NT2/D1 (cell line): ENCODE measurements at regions not wholly inside any gene's neighbourhood (a gene's known extent, or its start where the extent isn't known, plus 50 kb on each side); places are given as distances from the start of the nearest gene placed in this dataset.

Experiments
- DNase-seq: peaks from one replicate; pipeline ENCODE4 v3.0.0-alpha.2; 2011; ENCODE audit warnings: low read depth, low spot score
- H3K27me3 ChIP-seq: 2 replicates; pipeline ENCODE4 v1.6.0; 2011; ENCODE audit warnings: mild to moderate bottlenecking; ENCODE audit not compliant: insufficient read length, insufficient read depth
- H3K36me3 ChIP-seq: 2 replicates; pipeline ENCODE4 v1.6.1; 2011; ENCODE audit warnings: mild to moderate bottlenecking, low read length, mixed read lengths; ENCODE audit not compliant: insufficient read depth, insufficient read length
- H3K4me1 ChIP-seq: 2 replicates; pipeline ENCODE4 v1.5.1; 2011; ENCODE audit not compliant: insufficient read depth, insufficient read length
- H3K4me3 ChIP-seq: 2 replicates; pipeline ENCODE4 v1.5.1; 2011; ENCODE audit warnings: low read depth; ENCODE audit not compliant: insufficient read length
- H3K9ac ChIP-seq: 2 replicates; pipeline ENCODE4 v1.6.0; 2011; ENCODE audit warnings: low read depth; ENCODE audit not compliant: insufficient read length
- H3K9me3 ChIP-seq: 2 replicates; pipeline ENCODE4 v1.5.1; 2011; ENCODE audit warnings: mild to moderate bottlenecking, low read length; ENCODE audit not compliant: insufficient read depth
- SUZ12 ChIP-seq: IDR thresholded peaks from 2 replicates; pipeline ENCODE4 v1.6.1; 2011; ENCODE audit not compliant: insufficient read length, insufficient read depth; ENCODE audit errors: extremely low read depth
- YY1 ChIP-seq: IDR thresholded peaks from 2 replicates; pipeline ENCODE4 v1.6.1; 2011; ENCODE audit not compliant: insufficient read length, insufficient read depth
- ZNF274 ChIP-seq: IDR thresholded peaks from 2 replicates; pipeline ENCODE4 v1.6.1; 2011; ENCODE audit warnings: mild to moderate bottlenecking, low read depth, low read length

DNA sequence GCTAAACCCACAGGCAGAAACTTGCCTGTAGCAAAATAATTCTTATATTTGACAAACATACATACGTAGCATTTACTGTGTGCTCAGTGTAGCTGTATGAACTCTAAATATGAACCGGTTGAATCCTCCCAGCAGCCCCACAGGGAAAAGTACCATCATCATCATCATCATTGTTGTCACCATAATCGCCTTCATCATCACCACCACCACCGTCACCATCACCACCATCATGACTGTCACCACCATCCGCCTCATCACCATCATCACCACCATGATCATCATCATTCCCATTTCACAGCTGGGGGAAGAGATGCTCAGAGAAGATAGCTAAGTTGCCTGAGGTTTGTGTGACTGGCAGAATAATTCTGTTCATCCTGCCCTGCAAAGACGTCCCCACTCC is 81.7 kb downstream of the IRF8 start:
- H3K9ac ChIP-seq, result no peak overlapping the region
- H3K9me3 ChIP-seq, result no peaks in the 10 kb centered on the region
- no peaks in the 10 kb centered on the region for H3K36me3 ChIP-seq
- TF ChIP-seq SUZ12 (no peak), ZNF274 (no peak), YY1 (no peak)
- H3K4me3 ChIP-seq, result no peak overlapping the region
- peaks cover 8% of the 10 kb centered on the region for H3K27me3 ChIP-seq
- H3K4me1 ChIP-seq, result peaks cover 7% of the 10 kb centered on the region
- DNase-seq, result no peak

GRCh38 chr16:85981826-85982562 is 83.0 kb downstream of the IRF8 start:
- TF ChIP-seq ZNF274 (no peak), SUZ12 (no peak), YY1 (no peak)
- Histone ChIP-seq H3K9me3 (no peaks in the 10 kb centered on the region), H3K4me3 (no peak overlapping the region), H3K27me3 (peaks cover 6% of the 10 kb centered on the region), H3K36me3 (no peaks in the 10 kb centered on the region), H3K4me1 (peaks cover 4% of the 10 kb centered on the region), H3K9ac (no peak overlapping the region)
- no peak for DNase-seq

GRCh38 chr16:85982563-85982939 is 83.6 kb downstream of the IRF8 start:
- TF ChIP-seq YY1 (no peak), SUZ12 (no peak), ZNF274 (no peak)
- Histone ChIP-seq H3K4me1 (peaks cover 4% of the 10 kb centered on the region), H3K9ac (no peak overlapping the region), H3K36me3 (no peaks in the 10 kb centered on the region), H3K4me3 (no peak overlapping the region), H3K9me3 (no peaks in the 10 kb centered on the region), H3K27me3 (peaks cover 5% of the 10 kb centered on the region)
- no peak for DNase-seq

GRCh38 chr16:85983064-85983463 is 84.1 kb downstream of the IRF8 start:
- peaks cover 5% of the 10 kb centered on the region for H3K27me3 ChIP-seq

DNA sequence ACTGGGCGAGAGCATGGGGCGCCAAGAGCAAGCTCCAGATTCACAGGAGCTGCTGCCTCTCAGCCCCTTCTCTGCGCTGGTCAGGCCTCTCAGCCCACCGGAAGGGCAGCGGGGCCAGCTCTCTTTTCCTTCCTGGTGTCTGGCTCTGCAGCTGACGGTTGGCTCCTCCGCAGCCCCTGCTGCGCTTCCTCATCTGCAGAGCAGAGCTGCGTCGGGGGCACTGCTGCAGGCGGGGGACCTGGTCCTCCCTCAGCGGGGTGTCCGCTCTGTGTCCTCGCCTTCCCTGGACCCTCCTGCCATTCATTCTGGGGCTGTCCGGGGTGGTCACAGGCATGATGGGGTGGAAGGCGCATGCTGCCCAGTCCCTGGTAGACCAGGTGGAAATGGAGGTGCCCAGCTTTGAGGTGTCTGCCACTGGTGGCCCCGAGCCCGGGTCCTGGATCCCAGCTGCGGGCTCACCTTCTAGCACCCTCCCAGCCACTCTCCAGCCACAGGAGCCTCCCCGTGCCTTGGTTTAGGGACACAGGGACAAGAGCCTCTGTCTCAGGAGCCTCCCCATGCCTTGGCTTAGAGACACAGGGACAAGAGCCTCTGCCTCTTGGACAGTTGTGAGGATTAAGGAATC is 84.8 kb downstream of the IRF8 start:
- TF ChIP-seq YY1, result no peak
- no peak for TF ChIP-seq SUZ12
- no peak for TF ChIP-seq ZNF274
- Histone ChIP-seq H3K9ac (no peak overlapping the region), H3K4me3 (no peak overlapping the region), H3K9me3 (no peaks in the 10 kb centered on the region), H3K27me3 (peaks cover 5% of the 10 kb centered on the region), H3K36me3 (no peaks in the 10 kb centered on the region), H3K4me1 (peaks cover 4% of the 10 kb centered on the region)
- DNase-seq, result no peak

More at GRCh38 chr16:85983064-85983463, 84.1 kb downstream of the IRF8 start:
- H3K4me1 ChIP-seq, result peaks cover 4% of the 10 kb centered on the region
- no peaks in the 10 kb centered on the region for H3K9me3 ChIP-seq
- H3K36me3 ChIP-seq, result no peaks in the 10 kb centered on the region
- no peak overlapping the region for H3K9ac ChIP-seq
- no peak for DNase-seq
- no peak for TF ChIP-seq SUZ12
- no peak for TF ChIP-seq ZNF274
- TF ChIP-seq YY1, result no peak
- no peak overlapping the region for H3K4me3 ChIP-seq

DNA sequence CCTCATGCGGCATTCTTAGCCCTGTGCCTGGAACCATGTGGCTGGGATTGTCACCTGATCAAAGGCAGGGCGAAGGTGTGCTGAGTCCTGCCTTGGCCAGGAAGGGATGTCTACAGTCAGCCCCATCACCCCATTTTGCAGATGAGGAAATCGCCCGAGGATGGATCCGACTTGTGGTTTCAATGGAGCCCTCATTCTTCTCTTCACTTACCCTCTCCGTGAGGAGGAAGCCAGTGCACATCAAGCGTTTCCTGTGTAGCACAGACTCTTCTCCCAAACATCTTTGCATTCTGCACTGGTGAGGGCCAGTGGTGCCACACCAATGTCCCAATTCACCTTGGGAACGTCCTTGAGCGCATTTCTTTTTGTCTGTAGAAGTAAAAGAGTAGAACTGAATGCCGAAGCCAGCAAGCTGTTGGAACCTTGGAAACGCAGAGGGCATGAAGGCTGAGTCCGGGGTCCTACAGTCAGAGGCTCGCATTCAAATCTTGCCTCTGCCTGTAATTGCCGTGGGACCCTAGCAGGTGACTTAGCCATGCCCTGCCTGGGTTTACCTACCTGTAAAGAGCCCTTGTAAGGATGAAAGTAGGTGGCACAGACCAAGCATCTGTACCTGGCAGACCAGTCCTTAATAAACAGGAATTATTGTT is 85.4 kb downstream of the IRF8 start:
- TF ChIP-seq ZNF274, result no peak
- no peak for TF ChIP-seq SUZ12
- TF ChIP-seq YY1, result no peak
- no peak for DNase-seq
- H3K27me3 ChIP-seq, result peaks cover 5% of the 10 kb centered on the region

DNA sequence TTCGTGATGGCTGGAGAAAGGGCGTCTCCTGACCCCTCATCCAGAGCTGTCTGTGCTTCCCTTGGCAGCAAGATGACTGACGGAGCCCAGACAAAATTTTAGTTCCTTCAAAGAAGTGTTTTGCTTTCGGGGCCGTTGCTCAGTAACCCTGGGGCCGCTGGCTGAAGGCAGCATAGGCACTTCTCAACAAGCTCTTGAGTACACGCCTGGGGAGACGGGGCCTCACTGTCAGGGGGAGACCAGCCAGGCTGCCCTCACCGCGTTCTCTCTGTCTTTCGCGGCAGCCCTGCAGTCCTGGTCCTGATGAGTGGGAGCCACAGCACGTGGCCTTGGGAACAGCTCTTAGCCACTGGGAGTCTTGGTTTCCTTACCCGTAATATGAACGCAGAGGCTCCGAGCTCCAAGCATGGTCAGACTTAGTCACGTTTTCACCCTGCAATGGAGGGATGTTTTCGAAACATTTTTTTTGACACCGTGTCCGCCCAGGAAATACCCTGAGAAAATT is 86.0 kb downstream of the IRF8 start:
- Histone ChIP-seq H3K4me3 (no peak overlapping the region), H3K27me3 (peaks cover 5% of the 10 kb centered on the region), H3K9me3 (no peaks in the 10 kb centered on the region), H3K9ac (no peak overlapping the region), H3K36me3 (no peaks in the 10 kb centered on the region), H3K4me1 (peaks cover 4% of the 10 kb centered on the region)
- TF ChIP-seq ZNF274, result no peak
- TF ChIP-seq YY1, result no peak
- no peak for TF ChIP-seq SUZ12
- DNase-seq, result no peak

More for the DNA sequence above, 85.4 kb downstream of the IRF8 start:
- Histone ChIP-seq H3K36me3 (no peaks in the 10 kb centered on the region), H3K4me1 (peaks cover 4% of the 10 kb centered on the region), H3K9ac (no peak overlapping the region), H3K4me3 (no peak overlapping the region), H3K9me3 (no peaks in the 10 kb centered on the region)
